ENCODE measurements at regions not wholly inside any gene's neighbourhood (a gene's known extent, or its start where the extent isn't known, plus 50 kb on each side); places are given as distances from the start of the nearest gene placed in this dataset.
A peak's percentile ranks its signal among the peaks of the same experiment; 100 is the strongest.

GRCh38 chr3:117405359-117405758, 695.8 kb downstream of the TUSC7 start:
- Histone ChIP-seq H3K9ac (ENCODE audit: low read length) (no peak overlapping the region), H3K27ac (ENCODE audit: low read length) (no peak overlapping the region), H3F3A (ENCODE audit: insufficient read depth, low read length) (no peaks in the 10 kb centered on the region), H2AFZ (ENCODE audit: low read length) (no peak overlapping the region), H3K79me2 (ENCODE audit: low read length) (no peaks in the 10 kb centered on the region), H3K4me3 (ENCODE audit: low read length) (no peak overlapping the region), H3K36me3 (replicated peaks; ENCODE audit: insufficient read depth, low read length) (no peaks in the 10 kb centered on the region), H3K9me3 (replicated peaks; ENCODE audit: insufficient read depth, low read length) (no peaks in the 10 kb centered on the region), H3K4me1 (ENCODE audit: low read length) (no peaks in the 10 kb centered on the region), H3K27me3 (replicated peaks; ENCODE audit: insufficient read depth, low read length) (no peaks in the 10 kb centered on the region), H3K9me2 (replicated peaks; ENCODE audit: insufficient read depth, low read length) (no peaks in the 10 kb centered on the region), H4K20me1 (ENCODE audit: insufficient read depth, low read length) (no peaks in the 10 kb centered on the region), H3K4me2 (ENCODE audit: low read depth, low read length) (no peak overlapping the region)
- TF ChIP-seq EZH2 (optimal IDR thresholded peaks at IDR 0.05; ENCODE audit: low read depth, low read length) (no peak), EZH2phosphoT487 (IDR thresholded peaks at IDR 0.05; ENCODE audit: low read length) (no peak), CTCF (IDR thresholded peaks at IDR 0.05; ENCODE audit: low read length) (no peak)
- no peak for DNase-seq

GRCh38 chr3:117407317-117407716, 697.7 kb downstream of the TUSC7 start:
- Histone ChIP-seq H3K27ac (ENCODE audit: low read length) (no peak overlapping the region), H2AFZ (ENCODE audit: low read length) (no peak overlapping the region), H3F3A (ENCODE audit: insufficient read depth, low read length) (no peaks in the 10 kb centered on the region), H3K36me3 (replicated peaks; ENCODE audit: insufficient read depth, low read length) (no peaks in the 10 kb centered on the region), H3K27me3 (replicated peaks; ENCODE audit: insufficient read depth, low read length) (no peaks in the 10 kb centered on the region), H3K9me2 (replicated peaks; ENCODE audit: insufficient read depth, low read length) (no peaks in the 10 kb centered on the region), H3K4me3 (ENCODE audit: low read length) (no peak overlapping the region), H3K9ac (ENCODE audit: low read length) (no peak overlapping the region), H3K4me2 (ENCODE audit: low read depth, low read length) (no peak overlapping the region), H3K9me3 (replicated peaks; ENCODE audit: insufficient read depth, low read length) (no peaks in the 10 kb centered on the region), H3K79me2 (ENCODE audit: low read length) (no peaks in the 10 kb centered on the region), H3K4me1 (ENCODE audit: low read length) (no peaks in the 10 kb centered on the region), H4K20me1 (ENCODE audit: insufficient read depth, low read length) (no peaks in the 10 kb centered on the region)
- peak; percentile 48 for TF ChIP-seq CTCF (IDR thresholded peaks at IDR 0.05; ENCODE audit: low read length)
- no peak for TF ChIP-seq EZH2phosphoT487 (IDR thresholded peaks at IDR 0.05; ENCODE audit: low read length)
- peak; percentile 35 for DNase-seq

- no peak for DNase-seq
- Histone ChIP-seq H3K9me3 (replicated peaks; ENCODE audit: insufficient read depth, low read length) (no peaks in the 10 kb centered on the region), H3K4me1 (ENCODE audit: low read length) (no peaks in the 10 kb centered on the region), H3K36me3 (replicated peaks; ENCODE audit: insufficient read depth, low read length) (no peaks in the 10 kb centered on the region), H3K9ac (ENCODE audit: low read length) (no peak overlapping the region), H3K27ac (ENCODE audit: low read length) (no peak overlapping the region), H3K4me3 (ENCODE audit: low read length) (no peak overlapping the region), H3K79me2 (ENCODE audit: low read length) (no peaks in the 10 kb centered on the region), H3K27me3 (replicated peaks; ENCODE audit: insufficient read depth, low read length) (no peaks in the 10 kb centered on the region), H2AFZ (ENCODE audit: low read length) (no peak overlapping the region), H3K4me2 (ENCODE audit: low read depth, low read length) (no peak overlapping the region), H3F3A (ENCODE audit: insufficient read depth, low read length) (no peaks in the 10 kb centered on the region), H3K9me2 (replicated peaks; ENCODE audit: insufficient read depth, low read length) (no peaks in the 10 kb centered on the region), H4K20me1 (ENCODE audit: insufficient read depth, low read length) (no peaks in the 10 kb centered on the region)
- TF ChIP-seq EZH2 (optimal IDR thresholded peaks at IDR 0.05; ENCODE audit: low read depth, low read length) (no peak), CTCF (IDR thresholded peaks at IDR 0.05; ENCODE audit: low read length) (no peak), EZH2phosphoT487 (IDR thresholded peaks at IDR 0.05; ENCODE audit: low read length) (no peak)
These were observed 699.2 kb downstream of the TUSC7 start for GRCh38 chr3:117408811-117409210.

All from MM.1S (cell line).